Progenitor cell of endocrine pancreas (in vitro differentiated cells): ENCODE measurements at regions not wholly inside any gene's neighbourhood (a gene's known extent, or its start where the extent isn't known, plus 50 kb on each side); places are given as distances from the start of the nearest gene placed in this dataset.
"Not testable (repeated sequence)": the region's sequence is repeated elsewhere in the genome, so short reads cannot be mapped to it uniquely, and the experiment has no call there.

Experiments used
- DNase-seq: peaks from one replicate; pipeline ENCODE4 v3.0.0; 2021; ENCODE audit warnings: low spot score; ENCODE audit not compliant: unreplicated experiment
- H3K27ac Mint-ChIP-seq: 2 replicates; pipeline ENCODE4 v1.8.0; 2021; ENCODE audit warnings: mild to moderate bottlenecking, moderate library complexity, mixed read lengths
- H3K27me3 Mint-ChIP-seq: 2 replicates; pipeline ENCODE4 v1.8.0; 2021; ENCODE audit warnings: mixed read lengths
- H3K36me3 Mint-ChIP-seq: 2 replicates; pipeline ENCODE4 v1.8.0; 2022; ENCODE audit warnings: mixed read lengths; ENCODE audit not compliant: insufficient read depth
- H3K4me1 Mint-ChIP-seq: 2 replicates; pipeline ENCODE4 v1.8.0; 2021; ENCODE audit warnings: low read depth, mixed read lengths
- H3K4me3 Mint-ChIP-seq: 2 replicates; pipeline ENCODE4 v1.8.0; 2021; ENCODE audit warnings: low read depth, mild to moderate bottlenecking, moderate library complexity, mixed read lengths
- H3K9me3 Mint-ChIP-seq: 2 replicates; pipeline ENCODE4 v1.8.0; 2021; ENCODE audit warnings: low read depth, mixed read lengths
- CTCF ChIP-seq: fragments of 200-600 bp; sonication (generic); IDR thresholded peaks from one replicate; pipeline ENCODE4 v1.5.0; 2021; ENCODE audit warnings: antibody characterized with exemption, mild to moderate bottlenecking; ENCODE audit not compliant: unreplicated experiment

GRCh38 chr16:5918567-5919130 is 821.1 kb upstream of the EEF2KMT start:
- H3K9me3 Mint-ChIP-seq, result no peaks in the 10 kb centered on the region
- TF ChIP-seq CTCF, result peak; percentile 48
- H3K36me3 Mint-ChIP-seq, result no peaks in the 10 kb centered on the region
- no peak overlapping the region for H3K4me3 Mint-ChIP-seq
- no peak for DNase-seq
- H3K4me1 Mint-ChIP-seq, result peaks cover 12% of the 10 kb centered on the region
- no peak overlapping the region for H3K27ac Mint-ChIP-seq
- peaks cover 28% of the 10 kb centered on the region for H3K27me3 Mint-ChIP-seq

GRCh38 chr16:5917436-5918195 is 820.0 kb upstream of the EEF2KMT start:
- H3K4me1 Mint-ChIP-seq, result peaks cover 12% of the 10 kb centered on the region
- H3K36me3 Mint-ChIP-seq, result no peaks in the 10 kb centered on the region
- peaks cover 27% of the 10 kb centered on the region for H3K27me3 Mint-ChIP-seq
- H3K27ac Mint-ChIP-seq, result no peak overlapping the region
- no peak for DNase-seq
- H3K9me3 Mint-ChIP-seq, result no peaks in the 10 kb centered on the region
- TF ChIP-seq CTCF, result no peak
- H3K4me3 Mint-ChIP-seq, result no peak overlapping the region

GRCh38 chr16:5916711-5917191 is 819.2 kb upstream of the EEF2KMT start:
- Mint-ChIP-seq H3K4me3 (no peak overlapping the region), H3K27me3 (peaks cover 34% of the 10 kb centered on the region), H3K4me1 (peaks cover 12% of the 10 kb centered on the region), H3K36me3 (no peaks in the 10 kb centered on the region), H3K27ac (no peak overlapping the region), H3K9me3 (no peaks in the 10 kb centered on the region)
- no peak for TF ChIP-seq CTCF
- DNase-seq, result no peak

GRCh38 chr16:5911241-5911640 is 813.6 kb upstream of the EEF2KMT start:
- H3K4me1 Mint-ChIP-seq, result no peaks in the 10 kb centered on the region
- DNase-seq, result no peak
- H3K9me3 Mint-ChIP-seq, result no peaks in the 10 kb centered on the region
- H3K36me3 Mint-ChIP-seq, result no peaks in the 10 kb centered on the region
- peaks cover 37% of the 10 kb centered on the region for H3K27me3 Mint-ChIP-seq
- no peak overlapping the region for H3K4me3 Mint-ChIP-seq
- TF ChIP-seq CTCF, result no peak
- no peak overlapping the region for H3K27ac Mint-ChIP-seq

GRCh38 chr16:5909556-5909955 is 812.0 kb upstream of the EEF2KMT start:
- peaks cover 32% of the 10 kb centered on the region for H3K27me3 Mint-ChIP-seq
- not testable (repeated sequence) for H3K9me3 Mint-ChIP-seq

GRCh38 chr16:5907544-5907943 is 809.9 kb upstream of the EEF2KMT start:
- Mint-ChIP-seq H3K9me3 (no peaks in the 10 kb centered on the region), H3K4me1 (no peaks in the 10 kb centered on the region), H3K27ac (no peak overlapping the region), H3K4me3 (no peak overlapping the region), H3K36me3 (no peaks in the 10 kb centered on the region), H3K27me3 (peaks cover 28% of the 10 kb centered on the region)
- no peak for TF ChIP-seq CTCF
- DNase-seq, result no peak

More at GRCh38 chr16:5909556-5909955, 812.0 kb upstream of the EEF2KMT start:
- DNase-seq, H3K4me1 Mint-ChIP-seq, H3K36me3 Mint-ChIP-seq, H3K4me3 Mint-ChIP-seq, H3K27ac Mint-ChIP-seq: not testable (repeated sequence)
